H1 (cell line): ENCODE measurements at regions not wholly inside any gene's neighbourhood (a gene's known extent, or its start where the extent isn't known, plus 50 kb on each side); places are given as distances from the start of the nearest gene placed in this dataset.

Source experiments
- CTCF ChIA-PET: fragments of 300-600 bp; sonication (Branson Sonifier 250); formaldehyde crosslinking; loops from one replicate; lab custom pipeline; 2021; ENCODE audit not compliant: partially characterized antibody; lab: Charles Lee
- POLR2A ChIA-PET: fragments of 300-600 bp; sonication (Branson Sonifier 250); formaldehyde crosslinking; loops from one replicate; lab custom pipeline; 2021; ENCODE audit warnings: inconsistent platforms; ENCODE audit not compliant: partially characterized antibody; lab: Charles Lee
- DNase-seq, 2 experiments: peaks; one replicate each; pipeline versions ENCODE4 v3.0.0 to v3.0.0-alpha.2; 2010 to 2022; ENCODE audit warnings: low spot score in 2 of 2, low read depth in 1 of 2, mixed read lengths in 1 of 2
- FAIRE-seq: peaks from 2 replicates; lab custom pipeline; 2011; peaks lifted over from hg19 to GRCh38; lab: Jason Lieb, UNC
- H2AFZ ChIP-seq: 2 replicates; pipeline ENCODE4 v1.8.1; 2012; ENCODE audit warnings: low read length, inconsistent platforms
- H2AK5ac ChIP-seq: 2 replicates; pipeline ENCODE4 v1.6.1; 2013; ENCODE audit warnings: low read depth, low read length
- H2BK120ac ChIP-seq: replicated peaks from 2 replicates; pipeline ENCODE3; 2013; ENCODE audit warnings: low read depth, low read length, inconsistent platforms
- H2BK12ac ChIP-seq: 2 replicates; pipeline ENCODE4 v1.6.1; 2013; ENCODE audit warnings: low read depth, low read length
- H2BK15ac ChIP-seq: 2 replicates; pipeline ENCODE4 v1.6.1; 2013; ENCODE audit warnings: low read length
- H2BK20ac ChIP-seq: 2 replicates; pipeline ENCODE4 v1.6.1; 2013; ENCODE audit warnings: low read length
- H2BK5ac ChIP-seq: 2 replicates; pipeline ENCODE4 v1.6.1; 2013; ENCODE audit warnings: low read depth, low read length
- H3K14ac ChIP-seq: 2 replicates; pipeline ENCODE4 v1.6.1; 2013; ENCODE audit warnings: inconsistent platforms; ENCODE audit not compliant: insufficient read length
- H3K18ac ChIP-seq: 2 replicates; pipeline ENCODE4 v1.6.1; 2013; ENCODE audit warnings: low read length; ENCODE audit errors: extremely low read depth
- H3K23ac ChIP-seq: 2 replicates; pipeline ENCODE4 v1.6.1; 2013; ENCODE audit warnings: inconsistent platforms; ENCODE audit not compliant: insufficient read length
- H3K23me2 ChIP-seq: 2 replicates; pipeline ENCODE4 v1.6.1; 2013; ENCODE audit warnings: low read depth, low read length
- H3K27ac ChIP-seq: 2 replicates; pipeline ENCODE4 v1.6.1; 2011; ENCODE audit warnings: low read depth, low read length, inconsistent platforms
- H3K27me3 ChIP-seq, 4 experiments: replicated peaks in 1 of 4; 1 replicate in 1 of 4; 2 replicates in 3 of 4; pipeline versions ENCODE4 v1.6.1 to v1.8.1; 2011 to 2013; ENCODE audit warnings: low read length in 3 of 4, mild to moderate bottlenecking in 3 of 4, inconsistent platforms in 2 of 4, mixed read lengths in 2 of 4, moderate library complexity in 1 of 4; ENCODE audit not compliant: control insufficient read depth in 3 of 4, insufficient read depth in 3 of 4; ENCODE audit errors: extremely low read depth in 1 of 4
- H3K36me3 ChIP-seq, 4 experiments: 2 replicates each; pipeline versions ENCODE4 v1.6.1 to v1.8.1; 2011 to 2013; ENCODE audit warnings: mild to moderate bottlenecking in 4 of 4, low read length in 3 of 4, moderate library complexity in 2 of 4, control low read depth in 1 of 4, inconsistent platforms in 1 of 4; ENCODE audit not compliant: insufficient read depth in 4 of 4, control insufficient read depth in 2 of 4
- H3K4ac ChIP-seq: replicated peaks from 2 replicates; pipeline ENCODE3; 2013; ENCODE audit warnings: low read length, low read depth, mixed read lengths, inconsistent platforms; ENCODE audit not compliant: insufficient read length
- H3K4me1 ChIP-seq, 4 experiments: replicated peaks in 1 of 4; 1 replicate in 1 of 4; 2 replicates in 3 of 4; pipeline versions ENCODE4 v1.6.1 to v1.8.1; 2011 to 2013; ENCODE audit warnings: low read length in 3 of 4, inconsistent platforms in 2 of 4, mixed read lengths in 1 of 4; ENCODE audit not compliant: insufficient read depth in 4 of 4, control insufficient read depth in 3 of 4
- H3K4me2 ChIP-seq, 2 experiments: 2 replicates each; pipeline versions ENCODE4 v1.6.1 to v1.8.1; 2011 to 2013; ENCODE audit warnings: low read depth in 2 of 2, low read length in 2 of 2, control low read depth in 1 of 2, inconsistent platforms in 1 of 2, mild to moderate bottlenecking in 1 of 2; ENCODE audit not compliant: insufficient read depth in 1 of 2
- H3K4me3 ChIP-seq, 4 experiments: fragments of 200-600, 300-600 bp in 1 of 4; sonication (generic), shearing (Covaris generic), sonication (Bioruptor Twin) in 1 of 4; 2 replicates each; pipeline versions ENCODE4 v1.5.1 to v1.8.1; 2011 to 2016; ENCODE audit warnings: low read length in 4 of 4, low read depth in 3 of 4, control low read depth in 2 of 4, inconsistent platforms in 2 of 4, mild to moderate bottlenecking in 2 of 4, mixed read lengths in 1 of 4, moderate library complexity in 1 of 4; ENCODE audit not compliant: insufficient read depth in 2 of 4; ENCODE audit errors: extremely low read depth in 1 of 4
- H3K56ac ChIP-seq: replicated peaks from 2 replicates; pipeline ENCODE3; 2013; ENCODE audit warnings: low read depth, mild to moderate bottlenecking, mixed read lengths, low read length, inconsistent platforms; ENCODE audit not compliant: insufficient read length
- H3K79me1 ChIP-seq: 2 replicates; pipeline ENCODE4 v1.6.1; 2013; ENCODE audit warnings: low read depth, low read length, control low read depth
- H3K79me2 ChIP-seq, 2 experiments: 2 replicates each; pipeline versions ENCODE4 v1.6.1 to v1.8.1; 2012 to 2013; ENCODE audit warnings: low read length in 2 of 2, mild to moderate bottlenecking in 2 of 2, inconsistent platforms in 1 of 2; ENCODE audit not compliant: insufficient read depth in 2 of 2, control insufficient read depth in 1 of 2
- H3K9ac ChIP-seq, 4 experiments: replicated peaks in 1 of 4; 1 replicate in 1 of 4; 2 replicates in 3 of 4; pipeline versions ENCODE4 v1.6.1 to v1.8.1; 2011 to 2013; ENCODE audit warnings: low read depth in 3 of 4, low read length in 3 of 4, control low read depth in 2 of 4, mild to moderate bottlenecking in 2 of 4, moderate library complexity in 2 of 4, inconsistent platforms in 1 of 4; ENCODE audit errors: extremely low read depth in 1 of 4
- H3K9me3 ChIP-seq, 2 experiments: 2 replicates each; pipeline versions ENCODE4 v1.6.1 to v1.8.1; 2012 to 2013; ENCODE audit warnings: mild to moderate bottlenecking in 2 of 2, moderate library complexity in 2 of 2, control low read depth in 1 of 2, inconsistent platforms in 1 of 2, low read depth in 1 of 2, low read length in 1 of 2, mixed read lengths in 1 of 2; ENCODE audit not compliant: insufficient read depth in 2 of 2
- H4K20me1 ChIP-seq, 2 experiments: replicated peaks in 1 of 2; 2 replicates each; pipeline versions ENCODE3 to v1.8.1; 2011 to 2013; ENCODE audit warnings: inconsistent platforms in 2 of 2, low read length in 2 of 2, mild to moderate bottlenecking in 1 of 2; ENCODE audit not compliant: insufficient read depth in 2 of 2, control insufficient read depth in 1 of 2
- H4K5ac ChIP-seq: 2 replicates; pipeline ENCODE4 v1.6.1; 2013; ENCODE audit warnings: low read length, low read depth, mixed read lengths, inconsistent platforms; ENCODE audit not compliant: insufficient read length
- H4K8ac ChIP-seq: 2 replicates; pipeline ENCODE4 v1.8.0; 2013; ENCODE audit warnings: mild to moderate bottlenecking, moderate library complexity, low read length, inconsistent platforms; ENCODE audit not compliant: insufficient read depth; ENCODE audit errors: extremely low read depth
- H4K91ac ChIP-seq: replicated peaks from 2 replicates; pipeline ENCODE3; 2013; ENCODE audit warnings: low read length, mixed read lengths, inconsistent platforms; ENCODE audit not compliant: insufficient read length
- BACH1 ChIP-seq: IDR thresholded peaks from 2 replicates; pipeline ENCODE4 v1.6.1; 2012; ENCODE audit warnings: low read length, improper control_type of control experiment
- BRCA1 ChIP-seq: IDR thresholded peaks from 2 replicates; pipeline ENCODE4 v1.6.1; 2012; ENCODE audit warnings: low read depth, low read length, improper control_type of control experiment
- CHD2 ChIP-seq: IDR thresholded peaks from 2 replicates; pipeline ENCODE4 v1.6.1; 2012; ENCODE audit warnings: low read length, improper control_type of control experiment
- GTF2F1 ChIP-seq: IDR thresholded peaks from 2 replicates; pipeline ENCODE4 v1.6.1; 2012; ENCODE audit warnings: low read depth, low read length, improper control_type of control experiment, borderline replicate concordance
- HDAC2 ChIP-seq, 2 experiments: fragments of 300-600 bp in 1 of 2; sonication (generic) in 1 of 2; IDR thresholded peaks; 2 replicates each; pipeline ENCODE4 v1.6.1; 2011 to 2012; ENCODE audit warnings: low read depth in 2 of 2, low read length in 2 of 2, mild to moderate bottlenecking in 2 of 2, moderate library complexity in 2 of 2, borderline replicate concordance in 1 of 2, inconsistent platforms in 1 of 2
- JUN ChIP-seq: IDR thresholded peaks from 2 replicates; pipeline ENCODE4 v1.6.1; 2011; ENCODE audit warnings: low read depth, mild to moderate bottlenecking, improper control_type of control experiment, low read length
- KDM5A ChIP-seq: fragments of 200-600 bp; IDR thresholded peaks from 2 replicates; pipeline ENCODE4 v1.7.1; 2012; ENCODE audit warnings: mild to moderate bottlenecking, low read length, inconsistent platforms, mixed read lengths
- RAD21 ChIP-seq, 2 experiments: IDR thresholded peaks in 1 of 2; conservative IDR thresholded peaks in 1 of 2; 2 replicates each; pipeline ENCODE4 v1.6.1; 2011; ENCODE audit warnings: low read depth in 2 of 2, low read length in 2 of 2, improper control_type of control experiment in 1 of 2, inconsistent platforms in 1 of 2, mild to moderate bottlenecking in 1 of 2, moderate library complexity in 1 of 2
- RBBP5 ChIP-seq: IDR thresholded peaks from 2 replicates; pipeline ENCODE4 v1.7.1; 2012; ENCODE audit warnings: low read depth, mild to moderate bottlenecking, inconsistent platforms, low read length, moderate library complexity, borderline replicate concordance
- TAF1 ChIP-seq: IDR thresholded peaks from 2 replicates; pipeline ENCODE4 v1.6.1; 2011; ENCODE audit warnings: mild to moderate bottlenecking, low read depth, low read length
- TAF7 ChIP-seq: optimal IDR thresholded peaks from 2 replicates; pipeline ENCODE3; 2011; ENCODE audit warnings: low read depth, mild to moderate bottlenecking, inconsistent platforms, low read length, moderate library complexity, borderline replicate concordance
- ZNF274 ChIP-seq: IDR thresholded peaks from 2 replicates; pipeline ENCODE4 v1.7.0; 2012; ENCODE audit warnings: low read length, borderline replicate concordance; ENCODE audit errors: extremely low read depth
- WGBS, 2 experiments: shearing (Covaris generic) in 1 of 2; methylation state at CpG; one replicate each; pipeline versions ENCODE4 v1.1.6 to v1.1.7; 2013 to 2015; ENCODE audit warnings: low lambda C conversion rate in 2 of 2, mixed read lengths in 2 of 2, inconsistent platforms in 1 of 2, low coverage in 1 of 2, missing lambda C conversion rate in 1 of 2; ENCODE audit not compliant: insufficient replicate concordance in 2 of 2, insufficient coverage in 1 of 2, insufficient read length in 1 of 2; ENCODE audit errors: extremely low coverage in 1 of 2, missing lambda C conversion rate in 1 of 2; 5-methylcytosine and 5-hydroxymethylcytosine counted together
- TF ChIP-seq, protein P1 (sequence below): IDR thresholded peaks from 2 replicates; pipeline ENCODE4 v1.6.1; 2012; ENCODE audit warnings: inconsistent platforms

DNA sequence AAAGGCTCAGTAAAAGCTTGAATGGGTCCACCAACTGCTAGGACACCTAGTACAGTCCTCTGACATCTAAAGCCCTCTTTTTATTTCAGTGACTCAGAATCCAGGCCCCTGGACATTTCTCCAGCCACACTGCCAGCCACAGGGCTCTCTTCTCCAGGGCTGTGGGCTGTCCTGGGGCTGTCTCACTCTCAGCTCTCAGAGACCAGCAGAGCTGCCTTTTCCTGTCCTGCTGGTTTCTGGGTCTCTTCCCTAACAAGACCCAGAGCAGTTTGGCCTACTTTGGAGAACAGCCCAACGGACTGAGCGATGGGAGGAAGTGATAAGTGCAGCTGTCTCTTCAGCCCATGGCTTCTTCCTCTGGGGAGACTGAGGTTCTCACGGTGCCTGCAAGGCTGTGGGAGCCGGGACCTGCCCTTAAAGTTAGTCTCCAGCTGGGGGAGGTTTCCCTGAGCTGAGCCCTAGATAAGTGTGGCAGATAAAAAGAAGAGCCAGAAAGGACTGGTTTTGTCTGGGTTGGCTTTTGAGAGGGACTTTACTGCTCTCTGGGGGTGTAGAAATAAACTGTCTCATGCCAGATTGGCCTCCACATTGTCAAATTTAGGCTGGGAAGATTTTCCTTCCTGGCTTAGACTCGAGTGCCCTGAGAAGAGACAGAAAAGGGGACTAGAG, 979.8 kb downstream of the VRK1 start:
- DNase-seq: no peak
- no peak overlapping the region for H3K4ac ChIP-seq
- H3K23me2 ChIP-seq: no peaks in the 10 kb centered on the region; the same call in 1 of the 2 replicates
- no peak overlapping the region for H2BK20ac ChIP-seq
- CTCF ChIA-PET: interaction anchor here (1.1 kb wide), 1 partner anchor 10 kb away, joined by 3 read pairs; no protein-coding TSS in a partner anchor
- no peaks in the 10 kb centered on the region for H3K79me1 ChIP-seq
- H3K4me1 ChIP-seq: no peaks in the 10 kb centered on the region; a peak in 1 of 7 replicates
- no peak overlapping the region for H2BK5ac ChIP-seq
- H3K79me2 ChIP-seq: no peaks in the 10 kb centered on the region
- no peak overlapping the region for H3K4me2 ChIP-seq
- H3K4me3 ChIP-seq: no peak overlapping the region
- H2BK12ac ChIP-seq: no peak overlapping the region
- no peak overlapping the region for H3K14ac ChIP-seq
- no peak overlapping the region for H4K8ac ChIP-seq
- no peak overlapping the region for H3K56ac ChIP-seq
- no peak overlapping the region for H2BK15ac ChIP-seq
- WGBS, 2 experiments: 90% methylated on average over 5 of the region's 5 CpGs; no CpG with 5 or more reads in 1 of the 2 experiments
- H4K91ac ChIP-seq: no peak overlapping the region
- no peak overlapping the region for H2BK120ac ChIP-seq
- no peak overlapping the region for H4K5ac ChIP-seq
- no peaks in the 10 kb centered on the region for H3K27me3 ChIP-seq
- no peaks in the 10 kb centered on the region for H4K20me1 ChIP-seq
- H3K23ac ChIP-seq: no peak overlapping the region
- no peak overlapping the region for H3K27ac ChIP-seq
- no peak for FAIRE-seq
- no peak overlapping the region for H3K18ac ChIP-seq
- H2AK5ac ChIP-seq: no peak overlapping the region
- H3K9ac ChIP-seq: no peak overlapping the region
- H3K9me3 ChIP-seq: no peaks in the 10 kb centered on the region
- no peaks in the 10 kb centered on the region for H3K36me3 ChIP-seq
- H2AFZ ChIP-seq: no peak overlapping the region
- TF ChIP-seq TAF1 (no peak), RBBP5 (no peak), JUN (no peak), KDM5A (no peak), CHD2 (no peak), BRCA1 (no peak), GTF2F1 (no peak), RAD21 (IDR thresholded peaks at IDR 0.05 in 1 of 2, conservative IDR thresholded peaks at IDR 0.05 in 1 of 2; ENCODE audit: low read depth in 2 of 2, low read length in 2 of 2) (no peak), HDAC2 (IDR thresholded peaks at IDR 0.05; ENCODE audit: borderline replicate concordance in 1 of 2, low read depth in 2 of 2, low read length in 2 of 2) (no peak), TAF7 (no peak), BACH1 (no peak), ZNF274 (no peak)
- TF ChIP-seq, protein P1, sequence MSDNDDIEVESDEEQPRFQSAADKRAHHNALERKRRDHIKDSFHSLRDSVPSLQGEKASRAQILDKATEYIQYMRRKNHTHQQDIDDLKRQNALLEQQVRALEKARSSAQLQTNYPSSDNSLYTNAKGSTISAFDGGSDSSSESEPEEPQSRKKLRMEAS: no peak
- POLR2A ChIA-PET: no interaction called here
